Mesenchymal stem cell (in vitro differentiated cells and primary cell): ENCODE measurements at regions not wholly inside any gene's neighbourhood (a gene's known extent, or its start where the extent isn't known, plus 50 kb on each side); places are given as distances from the start of the nearest gene placed in this dataset.
A peak's percentile ranks its signal among the peaks of the same experiment; 100 is the strongest.

Experiments
- DNase-seq: peaks from one replicate; pipeline ENCODE4 v3.0.0-alpha.2; 2013
- H2AFZ ChIP-seq: one replicate; pipeline ENCODE4 v1.6.1; 2013; ENCODE audit warnings: low read depth, mild to moderate bottlenecking, control low read depth, inconsistent platforms, low read length, moderate library complexity
- H2AK5ac ChIP-seq: 2 replicates; pipeline ENCODE4 v1.6.1; 2013; ENCODE audit warnings: low read length, moderate library complexity, mild to moderate bottlenecking, inconsistent platforms; ENCODE audit not compliant: severe bottlenecking
- H2BK120ac ChIP-seq: one replicate; pipeline ENCODE4 v1.6.1; 2013; ENCODE audit warnings: low read depth, mild to moderate bottlenecking, inconsistent platforms, low read length, moderate library complexity
- H2BK12ac ChIP-seq, 2 experiments: one replicate each; pipeline ENCODE4 v1.6.1; 2013; ENCODE audit warnings: inconsistent platforms in 2 of 2, low read length in 2 of 2, mild to moderate bottlenecking in 2 of 2, moderate library complexity in 2 of 2, control low read depth in 1 of 2
- H2BK15ac ChIP-seq: one replicate; pipeline ENCODE4 v1.6.1; 2013; ENCODE audit warnings: mild to moderate bottlenecking, low read depth, inconsistent platforms; ENCODE audit not compliant: poor library complexity, severe bottlenecking
- H2BK5ac ChIP-seq: 2 replicates; pipeline ENCODE4 v1.6.1; 2013; ENCODE audit warnings: low read depth, mild to moderate bottlenecking, low read length, control low read depth, inconsistent platforms; ENCODE audit not compliant: poor library complexity, severe bottlenecking
- H3K14ac ChIP-seq, 2 experiments: one replicate each; pipeline ENCODE4 v1.6.1; 2013; ENCODE audit warnings: inconsistent platforms in 2 of 2, low read length in 2 of 2, control low read depth in 1 of 2, mild to moderate bottlenecking in 1 of 2, moderate library complexity in 1 of 2
- H3K18ac ChIP-seq, 2 experiments: one replicate each; pipeline ENCODE4 v1.6.1; 2013; ENCODE audit warnings: inconsistent platforms in 2 of 2, low read length in 2 of 2, control low read depth in 1 of 2, low read depth in 1 of 2, mild to moderate bottlenecking in 1 of 2
- H3K23ac ChIP-seq, 2 experiments: one replicate each; pipeline ENCODE4 v1.6.1; 2013; ENCODE audit warnings: inconsistent platforms in 2 of 2, low read length in 2 of 2, mild to moderate bottlenecking in 2 of 2, moderate library complexity in 2 of 2, control low read depth in 1 of 2
- H3K27ac ChIP-seq: 2 replicates; pipeline ENCODE4 v1.5.1; 2013; ENCODE audit warnings: mild to moderate bottlenecking, moderate library complexity, low read length, control low read depth, inconsistent platforms; ENCODE audit not compliant: poor library complexity, severe bottlenecking
- H3K27me3 ChIP-seq, 2 experiments: 2 replicates each; pipeline versions ENCODE4 v1.6.1 to v1.7.0; 2013; ENCODE audit warnings: low read length in 2 of 2, mild to moderate bottlenecking in 2 of 2, moderate library complexity in 2 of 2, control low read depth in 1 of 2, inconsistent platforms in 1 of 2; ENCODE audit not compliant: control insufficient read depth in 1 of 2, insufficient read depth in 1 of 2
- H3K36me3 ChIP-seq, 2 experiments: 2 replicates each; pipeline versions ENCODE4 v1.6.1 to v1.7.0; 2013; ENCODE audit warnings: low read length in 2 of 2, control low read depth in 1 of 2, inconsistent platforms in 1 of 2, low read depth in 1 of 2, mild to moderate bottlenecking in 1 of 2; ENCODE audit not compliant: insufficient read depth in 2 of 2, control insufficient read depth in 1 of 2
- H3K4ac ChIP-seq, 2 experiments: one replicate each; pipeline ENCODE4 v1.6.1; 2013; ENCODE audit warnings: inconsistent platforms in 2 of 2, low read length in 2 of 2, mild to moderate bottlenecking in 2 of 2, moderate library complexity in 2 of 2, control low read depth in 1 of 2, low read depth in 1 of 2
- H3K4me1 ChIP-seq: 2 replicates; pipeline ENCODE4 v1.6.1; 2013; ENCODE audit warnings: low read depth, low read length, control low read depth; ENCODE audit not compliant: control insufficient read depth, insufficient read depth
- H3K4me2 ChIP-seq: 2 replicates; pipeline ENCODE4 v1.6.1; 2013; ENCODE audit warnings: low read length, mild to moderate bottlenecking, inconsistent platforms; ENCODE audit not compliant: poor library complexity, severe bottlenecking
- H3K4me3 ChIP-seq, 2 experiments: 2 replicates each; pipeline versions ENCODE4 v1.5.1 to v1.7.0; 2013; ENCODE audit warnings: low read length in 2 of 2, mild to moderate bottlenecking in 2 of 2, control low read depth in 1 of 2, low read depth in 1 of 2; ENCODE audit not compliant: insufficient read depth in 1 of 2
- H3K79me1 ChIP-seq: replicated peaks from 2 replicates; pipeline ENCODE4 v1.6.1; 2013; ENCODE audit warnings: mild to moderate bottlenecking, control low read depth, low read length, inconsistent platforms; ENCODE audit not compliant: poor library complexity, severe bottlenecking
- H3K9ac ChIP-seq: 2 replicates; pipeline ENCODE4 v1.7.0; 2013; ENCODE audit warnings: mild to moderate bottlenecking, low read length, moderate library complexity
- H3K9me3 ChIP-seq: 2 replicates; pipeline ENCODE4 v1.7.0; 2013; ENCODE audit warnings: mild to moderate bottlenecking, low read length; ENCODE audit not compliant: control insufficient read depth
- H4K8ac ChIP-seq: one replicate; pipeline ENCODE4 v1.6.1; 2013; ENCODE audit warnings: inconsistent platforms, mild to moderate bottlenecking, low read length, moderate library complexity
- H4K91ac ChIP-seq: one replicate; pipeline ENCODE4 v1.6.1; 2013; ENCODE audit warnings: mild to moderate bottlenecking, low read length, inconsistent platforms
- WGBS: methylation state at CpG from one replicate; pipeline ENCODE4 v1.1.7; 2013; ENCODE audit warnings: mixed read lengths; 5-methylcytosine and 5-hydroxymethylcytosine counted together

GRCh38 chr14:58901826-58902225 is 264.1 kb downstream of the DACT1 start:
- Histone ChIP-seq H3K4ac (no peak overlapping the region), H2BK120ac (no peak overlapping the region), H2BK12ac (no peak overlapping the region), H3K4me2 (no peak overlapping the region), H3K27ac (no peak overlapping the region), H2BK5ac (no peak overlapping the region), H3K23ac (no peak overlapping the region), H2AFZ (no peak overlapping the region), H2AK5ac (no peak overlapping the region), H3K9me3 (no peaks in the 10 kb centered on the region), H3K18ac (no peak overlapping the region), H4K91ac (no peak overlapping the region), H3K14ac (no peak overlapping the region), H3K4me1 (no peaks in the 10 kb centered on the region), H3K27me3 (peaks cover 0 to 29% of the 10 kb centered on the region in 2 experiments), H2BK15ac (no peak overlapping the region), H4K8ac (no peak overlapping the region), H3K4me3 (no peak overlapping the region), H3K9ac (no peak overlapping the region), H3K79me1 (no peaks in the 10 kb centered on the region), H3K36me3 (no peaks in the 10 kb centered on the region)
- no peak for DNase-seq

- H2AFZ ChIP-seq: no peak overlapping the region
- no peak for DNase-seq
- no peak overlapping the region for H2BK120ac ChIP-seq
- no peak overlapping the region for H2BK15ac ChIP-seq
- no peaks in the 10 kb centered on the region for H3K36me3 ChIP-seq
- H3K27ac ChIP-seq: no peak overlapping the region
- no peaks in the 10 kb centered on the region for H3K79me1 ChIP-seq
- H3K4ac ChIP-seq: no peak overlapping the region
- H2AK5ac ChIP-seq: no peak overlapping the region
- H3K18ac ChIP-seq: no peak overlapping the region
- no peak overlapping the region for H3K23ac ChIP-seq
- no CpG with 5 or more reads among the region's 1 CpG for WGBS
- H4K8ac ChIP-seq: no peak overlapping the region
- no peak overlapping the region for H2BK12ac ChIP-seq
- no peaks in the 10 kb centered on the region for H3K9me3 ChIP-seq
- H3K27me3 ChIP-seq: peaks cover 0 to 22% of the 10 kb centered on the region in 2 experiments
- no peak overlapping the region for H3K9ac ChIP-seq
- no peak overlapping the region for H3K4me2 ChIP-seq
- no peak overlapping the region for H2BK5ac ChIP-seq
- H4K91ac ChIP-seq: no peak overlapping the region
- no peaks in the 10 kb centered on the region for H3K4me1 ChIP-seq
- no peak overlapping the region for H3K4me3 ChIP-seq
- no peak overlapping the region for H3K14ac ChIP-seq
Observed at GRCh38 chr14:58904776-58905175, 267.0 kb downstream of the DACT1 start.

- 80% methylated on average over 1 of the region's 1 CpG for WGBS
- Histone ChIP-seq H2BK5ac (no peak overlapping the region), H2BK15ac (no peak overlapping the region), H3K79me1 (no peaks in the 10 kb centered on the region), H3K14ac (no peak overlapping the region), H3K9me3 (no peaks in the 10 kb centered on the region), H3K4me2 (no peak overlapping the region), H3K23ac (no peak overlapping the region), H4K91ac (no peak overlapping the region), H3K36me3 (no peaks in the 10 kb centered on the region), H3K27me3 (peaks cover 0 to 8% of the 10 kb centered on the region in 2 experiments), H2BK12ac (no peak overlapping the region), H3K9ac (no peak overlapping the region), H2AFZ (no peak overlapping the region), H3K4me1 (no peaks in the 10 kb centered on the region), H3K18ac (no peak overlapping the region), H3K4me3 (no peak overlapping the region), H3K27ac (no peak overlapping the region), H2BK120ac (no peak overlapping the region), H3K4ac (no peak overlapping the region), H4K8ac (no peak overlapping the region), H2AK5ac (no peak overlapping the region)
- DNase-seq: peak; percentile 16
Observed at GRCh38 chr14:58907803-58908202, 270.0 kb downstream of the DACT1 start.

DNA sequence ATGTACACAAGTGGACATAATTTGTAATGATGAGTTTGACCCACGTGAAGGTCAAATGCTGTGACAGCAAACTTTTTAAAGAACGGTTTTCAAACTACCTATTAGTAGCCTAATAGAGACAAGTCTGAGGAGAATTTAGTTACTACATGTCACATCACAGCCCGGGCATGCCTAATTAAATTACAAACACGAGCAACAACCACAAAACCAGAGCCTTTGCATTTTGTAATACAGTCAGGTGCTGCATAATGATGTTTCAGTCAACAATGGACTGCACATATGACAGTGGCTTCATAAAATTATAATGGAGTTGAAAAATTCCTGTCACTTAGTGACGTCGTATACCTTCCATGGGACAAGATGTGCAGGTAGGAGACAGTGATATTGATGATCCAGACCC is 274.5 kb downstream of the DACT1 start:
- no peak overlapping the region for H2BK120ac ChIP-seq
- no peak overlapping the region for H2BK15ac ChIP-seq
- no peak overlapping the region for H3K14ac ChIP-seq
- no peak overlapping the region for H2BK5ac ChIP-seq
- no peaks in the 10 kb centered on the region for H3K36me3 ChIP-seq
- no peak for DNase-seq
- H2AFZ ChIP-seq: no peak overlapping the region
- no peaks in the 10 kb centered on the region for H3K9me3 ChIP-seq
- no peak overlapping the region for H2BK12ac ChIP-seq
- H3K79me1 ChIP-seq: no peaks in the 10 kb centered on the region
- no peak overlapping the region for H2AK5ac ChIP-seq
- H3K4me1 ChIP-seq: no peaks in the 10 kb centered on the region
- no peak overlapping the region for H3K4me3 ChIP-seq
- H3K23ac ChIP-seq: no peak overlapping the region
- no peak overlapping the region for H3K18ac ChIP-seq
- no peaks in the 10 kb centered on the region for H3K27me3 ChIP-seq
- H3K27ac ChIP-seq: no peak overlapping the region
- H4K8ac ChIP-seq: no peak overlapping the region
- no peak overlapping the region for H3K9ac ChIP-seq
- no peak overlapping the region for H3K4ac ChIP-seq
- WGBS: 84% methylated on average over 5 of the region's 6 CpGs
- no peak overlapping the region for H4K91ac ChIP-seq
- no peak overlapping the region for H3K4me2 ChIP-seq
